ENCODE measurements at regions not wholly inside any gene's neighbourhood (a gene's known extent, or its start where the extent isn't known, plus 50 kb on each side); places are given as distances from the start of the nearest gene placed in this dataset.

GRCh38 chr10:124285587-124286527 lies 132.9 kb downstream of the OAT start:
- H3K27ac ChIP-seq, result no peak overlapping the region
- H3K9me3 ChIP-seq (ENCODE audit: severe bottlenecking), result no peaks in the 10 kb centered on the region
- no peak for DNase-seq
- H3K27me3 ChIP-seq (ENCODE audit: insufficient read depth, low read depth, severe bottlenecking), result peaks cover 16% of the 10 kb centered on the region
- H3K4me3 ChIP-seq (ENCODE audit: low read depth, low read length), result no peak overlapping the region
- TF ChIP-seq, protein P1, sequence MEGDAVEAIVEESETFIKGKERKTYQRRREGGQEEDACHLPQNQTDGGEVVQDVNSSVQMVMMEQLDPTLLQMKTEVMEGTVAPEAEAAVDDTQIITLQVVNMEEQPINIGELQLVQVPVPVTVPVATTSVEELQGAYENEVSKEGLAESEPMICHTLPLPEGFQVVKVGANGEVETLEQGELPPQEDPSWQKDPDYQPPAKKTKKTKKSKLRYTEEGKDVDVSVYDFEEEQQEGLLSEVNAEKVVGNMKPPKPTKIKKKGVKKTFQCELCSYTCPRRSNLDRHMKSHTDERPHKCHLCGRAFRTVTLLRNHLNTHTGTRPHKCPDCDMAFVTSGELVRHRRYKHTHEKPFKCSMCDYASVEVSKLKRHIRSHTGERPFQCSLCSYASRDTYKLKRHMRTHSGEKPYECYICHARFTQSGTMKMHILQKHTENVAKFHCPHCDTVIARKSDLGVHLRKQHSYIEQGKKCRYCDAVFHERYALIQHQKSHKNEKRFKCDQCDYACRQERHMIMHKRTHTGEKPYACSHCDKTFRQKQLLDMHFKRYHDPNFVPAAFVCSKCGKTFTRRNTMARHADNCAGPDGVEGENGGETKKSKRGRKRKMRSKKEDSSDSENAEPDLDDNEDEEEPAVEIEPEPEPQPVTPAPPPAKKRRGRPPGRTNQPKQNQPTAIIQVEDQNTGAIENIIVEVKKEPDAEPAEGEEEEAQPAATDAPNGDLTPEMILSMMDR (IDR thresholded peaks at IDR 0.05; ENCODE audit: low read depth, low read length), result no peak
- no peaks in the 10 kb centered on the region for H3K36me3 ChIP-seq

DNA sequence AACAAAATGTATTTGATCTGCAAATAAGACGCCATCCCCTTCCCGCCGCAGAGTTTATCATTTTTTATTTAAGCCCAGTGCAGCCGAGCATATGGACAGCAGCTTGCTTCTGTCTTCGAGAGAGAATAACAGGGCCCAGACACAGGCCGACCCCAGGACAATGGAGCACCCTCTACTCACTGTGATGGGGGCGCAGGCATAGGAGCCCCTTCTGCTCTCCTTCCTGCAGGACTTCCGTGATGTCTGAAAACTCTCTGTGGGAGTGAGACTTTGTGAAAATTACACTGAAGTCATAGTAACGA lies 134.8 kb downstream of the OAT start:
- TF ChIP-seq, protein P1 (IDR thresholded peaks at IDR 0.05; ENCODE audit: low read depth, low read length), result no peak
- no peaks in the 10 kb centered on the region for H3K9me3 ChIP-seq (ENCODE audit: severe bottlenecking)

GRCh38 chr10:124283215-124283948 lies 135.3 kb downstream of the OAT start:
- DNase-seq, result no peak
- Histone ChIP-seq H3K36me3 (no peaks in the 10 kb centered on the region), H3K9me3 (ENCODE audit: severe bottlenecking) (no peaks in the 10 kb centered on the region), H3K27ac (no peak overlapping the region), H3K27me3 (ENCODE audit: insufficient read depth, low read depth, severe bottlenecking) (peaks cover 19% of the 10 kb centered on the region), H3K4me3 (ENCODE audit: low read depth, low read length) (no peak overlapping the region)
- TF ChIP-seq, protein P1 (IDR thresholded peaks at IDR 0.05; ENCODE audit: low read depth, low read length), result no peak

More for the DNA sequence above, 134.8 kb downstream of the OAT start:
- DNase-seq, result no peak
- no peaks in the 10 kb centered on the region for H3K36me3 ChIP-seq
- H3K4me3 ChIP-seq (ENCODE audit: low read depth, low read length), result no peak overlapping the region
- H3K27ac ChIP-seq, result no peak overlapping the region
- H3K27me3 ChIP-seq (ENCODE audit: insufficient read depth, low read depth, severe bottlenecking), result peaks cover 19% of the 10 kb centered on the region

- Histone ChIP-seq H3K36me3 (no peaks in the 10 kb centered on the region), H3K27ac (no peak overlapping the region), H3K9me3 (ENCODE audit: severe bottlenecking) (no peaks in the 10 kb centered on the region), H3K4me3 (ENCODE audit: low read depth, low read length) (no peak overlapping the region), H3K27me3 (ENCODE audit: insufficient read depth, low read depth, severe bottlenecking) (peaks cover 19% of the 10 kb centered on the region)
- DNase-seq, result no peak
- TF ChIP-seq, protein P1 (IDR thresholded peaks at IDR 0.05; ENCODE audit: low read depth, low read length), result no peak
Observed at GRCh38 chr10:124282326-124282725, 136.4 kb downstream of the OAT start.

DNA sequence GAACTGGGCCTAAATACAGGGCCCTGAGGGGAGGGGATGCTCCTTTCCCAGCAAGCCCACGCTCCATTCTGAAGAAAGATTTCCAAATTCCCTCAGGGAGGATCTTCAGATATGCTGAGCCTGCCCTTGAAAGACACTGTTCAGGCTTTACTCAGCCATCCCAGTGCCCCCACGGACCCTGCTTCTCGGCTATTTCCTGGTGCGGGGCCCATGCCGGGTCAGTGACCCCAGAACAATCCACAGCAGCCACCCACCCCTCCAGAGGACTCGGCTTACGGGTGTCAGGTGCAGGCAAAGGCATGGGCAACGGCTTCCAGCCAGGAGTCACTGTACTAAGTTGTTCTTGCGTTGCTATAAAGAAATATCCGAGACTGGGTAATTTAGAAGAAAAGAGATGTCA lies 137.1 kb downstream of the OAT start:
- TF ChIP-seq, protein P1 (IDR thresholded peaks at IDR 0.05; ENCODE audit: low read depth, low read length), result no peak
- H3K27ac ChIP-seq, result no peak overlapping the region
- no peaks in the 10 kb centered on the region for H3K9me3 ChIP-seq (ENCODE audit: severe bottlenecking)
- H3K4me3 ChIP-seq (ENCODE audit: low read depth, low read length), result no peak overlapping the region
- H3K27me3 ChIP-seq (ENCODE audit: insufficient read depth, low read depth, severe bottlenecking), result peaks cover 15% of the 10 kb centered on the region
- H3K36me3 ChIP-seq, result no peaks in the 10 kb centered on the region
- DNase-seq, result no peak
